CD8-positive, alpha-beta memory T cell (primary cell): ENCODE measurements at regions not wholly inside any gene's neighbourhood (a gene's known extent, or its start where the extent isn't known, plus 50 kb on each side); places are given as distances from the start of the nearest gene placed in this dataset.
"Not testable (repeated sequence)": the region's sequence is repeated elsewhere in the genome, so short reads cannot be mapped to it uniquely, and the experiment has no call there.

Experiments
- CTCF ChIA-PET: fragments of 350-600 bp; sonication (Branson Sonifier 250); formaldehyde crosslinking; loops from one replicate; lab custom pipeline; 2021; ENCODE audit warnings: antibody characterized with exemption; lab: Charles Lee
- POLR2A ChIA-PET: fragments of 350-600 bp; sonication (Branson Sonifier 250); formaldehyde crosslinking; loops from one replicate; lab custom pipeline; 2021; ENCODE audit warnings: antibody characterized with exemption; lab: Charles Lee
- DNase-seq, 5 donors: peaks; one replicate each; pipeline versions ENCODE4 v3.0.0 to v3.0.0-alpha.2; 2020 to 2022; ENCODE audit warnings: mixed read lengths in 1 of 5
- H3K27ac ChIP-seq: one replicate; pipeline ENCODE4 v1.7.0; 2013; ENCODE audit warnings: low read depth, mild to moderate bottlenecking, low read length, moderate library complexity
- H3K27me3 ChIP-seq: 2 replicates; pipeline ENCODE4 v1.7.0; 2013; ENCODE audit warnings: low read length, mild to moderate bottlenecking; ENCODE audit not compliant: insufficient read depth, poor library complexity, severe bottlenecking
- H3K36me3 ChIP-seq: 2 replicates; pipeline ENCODE4 v1.7.0; 2013; ENCODE audit warnings: mild to moderate bottlenecking, low read length, moderate library complexity; ENCODE audit not compliant: insufficient read depth
- H3K4me1 ChIP-seq: 2 replicates; pipeline ENCODE4 v1.7.0; 2013; ENCODE audit warnings: mild to moderate bottlenecking, low read length, moderate library complexity; ENCODE audit not compliant: insufficient read depth
- H3K4me3 ChIP-seq: 2 replicates; pipeline ENCODE4 v1.7.0; 2013; ENCODE audit warnings: mild to moderate bottlenecking, low read length
- H3K9me3 ChIP-seq: 2 replicates; pipeline ENCODE4 v1.7.0; 2013; ENCODE audit warnings: mild to moderate bottlenecking, low read length
- H3K27ac Mint-ChIP-seq, 8 donors: one replicate each; pipeline ENCODE4 v1.8.0; 2020 to 2021; ENCODE audit warnings: mixed read lengths in 8 of 8, mild to moderate bottlenecking in 6 of 8, inconsistent platforms in 3 of 8, moderate library complexity in 3 of 8
- H3K27me3 Mint-ChIP-seq, 2 donors: one replicate each; pipeline ENCODE4 v1.8.0; 2020 to 2021; ENCODE audit warnings: mixed read lengths in 2 of 2, mild to moderate bottlenecking in 1 of 2, moderate library complexity in 1 of 2
- H3K36me3 Mint-ChIP-seq, 3 donors: one replicate each; pipeline ENCODE4 v1.8.0; 2020 to 2021; ENCODE audit warnings: mixed read lengths in 3 of 3, inconsistent platforms in 1 of 3, mild to moderate bottlenecking in 1 of 3
- H3K4me1 Mint-ChIP-seq, 3 donors: one replicate each; pipeline ENCODE4 v1.8.0; 2020 to 2021; ENCODE audit warnings: mixed read lengths in 3 of 3, inconsistent platforms in 1 of 3, mild to moderate bottlenecking in 1 of 3
- H3K4me3 Mint-ChIP-seq, 7 donors: one replicate each; pipeline ENCODE4 v1.8.0; 2020 to 2021; ENCODE audit warnings: mixed read lengths in 7 of 7, mild to moderate bottlenecking in 6 of 7, moderate library complexity in 4 of 7, inconsistent platforms in 2 of 7
- H3K9me3 Mint-ChIP-seq, 5 donors: one replicate each; pipeline ENCODE4 v1.8.0; 2020 to 2022; ENCODE audit warnings: mixed read lengths in 5 of 5, mild to moderate bottlenecking in 3 of 5, moderate library complexity in 2 of 5, inconsistent platforms in 1 of 5

GRCh38 chr1:149841597-149842238 is 57.6 kb upstream of the BOLA1 start:
- H3K27ac Mint-ChIP-seq, H3K27ac ChIP-seq, CTCF ChIA-PET, H3K4me3 Mint-ChIP-seq, H3K27me3 ChIP-seq, H3K27me3 Mint-ChIP-seq, H3K9me3 Mint-ChIP-seq, H3K9me3 ChIP-seq, H3K4me3 ChIP-seq, DNase-seq, H3K36me3 ChIP-seq, POLR2A ChIA-PET: not testable (repeated sequence)
- H3K36me3 Mint-ChIP-seq, result peaks cover 0 to 24% (median 0%) of the 10 kb centered on the region in 3 donors
- peaks cover 22% of the 10 kb centered on the region for H3K4me1 ChIP-seq
- H3K4me1 Mint-ChIP-seq, result peaks cover 24 to 33% (median 30%) of the 10 kb centered on the region in 3 donors

GRCh38 chr1:149842458-149843064 is 56.8 kb upstream of the BOLA1 start:
- H3K27me3 ChIP-seq, H3K36me3 ChIP-seq, H3K9me3 Mint-ChIP-seq, CTCF ChIA-PET, H3K4me3 ChIP-seq, H3K9me3 ChIP-seq, H3K4me3 Mint-ChIP-seq, H3K27me3 Mint-ChIP-seq, DNase-seq, H3K27ac ChIP-seq, H3K27ac Mint-ChIP-seq: not testable (repeated sequence)
- peaks cover 30% of the 10 kb centered on the region for H3K4me1 ChIP-seq
- POLR2A ChIA-PET, result interaction anchor here (8.0 kb wide), 1 partner anchor 42 kb away, joined by 177 read pairs; a partner anchor contains a TSS
- peaks cover 32 to 42% (median 38%) of the 10 kb centered on the region in 3 donors for H3K4me1 Mint-ChIP-seq
- H3K36me3 Mint-ChIP-seq, result peaks cover 0 to 29% (median 3%) of the 10 kb centered on the region in 3 donors

DNA sequence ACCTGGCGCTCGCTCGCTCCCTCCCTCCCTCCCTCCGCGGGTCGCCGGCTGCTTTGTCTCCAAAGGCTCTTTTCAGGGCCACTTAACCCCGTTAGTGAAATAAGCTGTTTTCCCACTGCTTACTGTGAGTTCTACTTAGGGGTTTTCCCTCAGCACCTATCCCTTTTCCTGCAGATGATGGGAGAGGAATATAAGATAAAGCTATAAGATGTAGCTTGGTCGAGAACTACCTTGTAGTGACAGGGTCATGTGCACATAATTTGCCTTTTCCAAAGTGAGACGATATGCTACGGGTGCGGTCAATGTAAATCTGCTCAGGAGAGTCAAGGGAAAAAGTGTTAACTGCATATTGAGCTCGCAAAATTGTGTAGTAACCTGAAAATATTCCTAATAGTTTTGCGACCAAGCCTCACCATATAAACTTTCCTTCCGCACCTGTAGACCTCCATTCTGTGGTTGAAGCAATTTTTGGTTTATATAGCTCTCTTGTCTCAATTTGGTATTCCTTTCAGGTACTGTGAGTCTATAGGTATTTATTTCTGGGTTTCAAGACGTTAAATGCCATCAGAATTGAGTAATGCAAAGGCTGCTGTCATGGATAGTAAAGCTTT is 55.8 kb upstream of the BOLA1 start:
- Mint-ChIP-seq H3K27me3 (no peaks in the 10 kb centered on the region), H3K4me1 (peaks cover 39 to 51% (median 48%) of the 10 kb centered on the region in 3 donors), H3K4me3 (peak overlapping the region; percentile 88 to 97 (median 91)), H3K36me3 (peaks cover 0 to 32% (median 3%) of the 10 kb centered on the region in 3 donors), H3K27ac (peak overlapping the region; percentile 83 to 95 (median 88)), H3K9me3 (no peaks in the 10 kb centered on the region)
- no peaks in the 10 kb centered on the region for H3K9me3 ChIP-seq
- ChIA-PET CTCF (interaction anchor here (1.0 to 1.3 kb wide), 2 partner anchors 43 to 44 kb away, joined by 4 to 9 read pairs; a partner anchor contains a TSS), POLR2A (interaction anchor here (1.1 to 8.0 kb wide), 3 partner anchors 41 to 166 kb away, joined by 3 to 177 read pairs (median 4); a partner anchor contains a TSS)
- H3K27ac ChIP-seq, result peak overlapping the region; percentile 85
- H3K27me3 ChIP-seq, result no peaks in the 10 kb centered on the region
- H3K4me3 ChIP-seq, result peak overlapping the region; percentile 85
- no peaks in the 10 kb centered on the region for H3K36me3 ChIP-seq
- peaks cover 39% of the 10 kb centered on the region for H3K4me1 ChIP-seq
- peak in 1 of 5 donors; percentile 22 for DNase-seq

DNA sequence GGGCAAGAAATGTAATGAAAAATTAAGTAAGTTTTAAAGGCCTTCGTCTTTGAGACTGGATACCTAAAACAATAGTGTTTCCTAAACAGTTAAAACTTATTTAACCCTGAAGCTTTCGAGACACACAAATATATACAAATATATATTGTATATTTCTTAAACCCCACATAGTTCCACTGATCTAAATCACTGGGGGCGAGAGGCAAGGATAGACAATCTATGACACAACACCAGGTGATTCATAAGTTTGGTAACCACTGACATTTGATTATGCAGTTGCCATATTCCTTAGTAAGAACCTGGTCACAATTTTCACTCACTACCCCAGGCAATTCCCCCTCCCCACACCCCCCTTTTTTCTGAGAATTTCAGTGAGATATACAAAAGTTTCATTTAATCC is 55.3 kb upstream of the BOLA1 start:
- H3K36me3 ChIP-seq, result no peaks in the 10 kb centered on the region
- H3K27me3 ChIP-seq, result no peaks in the 10 kb centered on the region
- H3K36me3 Mint-ChIP-seq, result peaks cover 0 to 32% (median 3%) of the 10 kb centered on the region in 3 donors
- no peaks in the 10 kb centered on the region for H3K9me3 ChIP-seq
- peak overlapping the region; percentile 88 to 97 (median 91) for H3K4me3 Mint-ChIP-seq
- H3K27ac ChIP-seq, result peak overlapping the region; percentile 85
- peak in 2 of 5 donors; percentile 3 to 45 for DNase-seq
- H3K27me3 Mint-ChIP-seq, result no peaks in the 10 kb centered on the region
- POLR2A ChIA-PET, result interaction anchor here (1.1 to 8.0 kb wide), 3 partner anchors 41 to 165 kb away, joined by 3 to 177 read pairs (median 4); a partner anchor contains a TSS
- CTCF ChIA-PET, result interaction anchor here (1.0 to 1.3 kb wide), 2 partner anchors 42 to 44 kb away, joined by 4 to 9 read pairs; a partner anchor contains a TSS
- no peaks in the 10 kb centered on the region for H3K9me3 Mint-ChIP-seq
- H3K27ac Mint-ChIP-seq, result peak overlapping the region; percentile 83 to 95 (median 88)
- peak overlapping the region; percentile 85 for H3K4me3 ChIP-seq
- H3K4me1 ChIP-seq, result peaks cover 44% of the 10 kb centered on the region
- peaks cover 45 to 57% (median 54%) of the 10 kb centered on the region in 3 donors for H3K4me1 Mint-ChIP-seq

DNA sequence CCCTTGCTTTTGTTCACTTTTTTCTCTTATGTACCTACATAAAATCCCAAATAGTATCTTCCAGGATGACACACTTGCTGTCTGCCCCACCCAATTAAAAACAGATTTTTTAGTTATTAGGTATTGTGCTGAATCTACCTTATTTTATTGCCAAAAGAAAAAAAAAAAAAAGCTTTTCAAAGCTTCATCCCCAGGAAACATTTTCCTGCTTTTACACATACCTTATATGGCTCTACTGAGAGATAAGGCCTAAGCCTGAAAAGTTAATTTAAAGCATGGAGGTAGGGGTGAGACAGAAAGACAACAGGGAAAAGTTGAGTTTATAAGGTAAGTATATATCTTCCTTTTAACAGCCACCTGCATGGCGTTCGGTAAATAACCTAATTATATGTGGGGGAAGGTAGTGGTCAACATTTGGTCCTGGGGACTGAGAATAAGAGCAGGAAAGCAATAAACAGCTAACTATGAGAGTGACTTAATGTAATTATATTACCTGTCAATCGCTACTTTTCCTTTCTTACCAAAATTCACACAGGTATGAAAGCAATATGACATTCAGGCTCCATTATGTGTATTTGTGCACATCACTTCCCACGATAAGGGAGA is 54.6 kb upstream of the BOLA1 start:
- ChIA-PET CTCF (interaction anchor here (1.3 kb wide), 1 partner anchor 42 kb away, joined by 5 read pairs; a partner anchor contains a TSS), POLR2A (interaction anchor here (0.5 to 8.0 kb wide), 2 partner anchors 40 to 193 kb away, joined by 3 to 177 read pairs; a partner anchor contains a TSS)
- no peak for DNase-seq

DNA sequence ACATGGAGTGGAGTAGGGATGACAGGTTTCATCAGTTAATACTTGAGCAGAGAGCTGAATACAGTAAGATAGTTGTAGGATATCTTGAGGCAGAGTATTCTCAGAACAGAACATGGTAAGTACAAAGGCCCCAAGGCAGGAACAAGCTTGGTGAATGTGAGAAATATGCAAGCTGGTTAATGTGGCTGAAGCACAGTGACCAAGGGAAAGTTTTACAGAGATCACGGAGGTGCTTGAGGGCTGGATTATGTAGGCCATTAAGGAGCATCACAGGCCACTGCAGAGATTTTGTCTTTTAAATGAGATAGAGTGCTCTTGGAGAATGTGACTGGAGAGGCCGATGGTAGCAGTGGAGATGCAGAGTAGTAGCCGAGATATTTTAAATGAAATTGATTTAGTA is 54.0 kb upstream of the BOLA1 start:
- H3K9me3 ChIP-seq, result no peaks in the 10 kb centered on the region
- peak overlapping the region; percentile 51 to 92 (median 82) for H3K27ac Mint-ChIP-seq
- H3K27ac ChIP-seq, result peak overlapping the region; percentile 85
- CTCF ChIA-PET, result interaction anchor here (1.3 kb wide), 1 partner anchor 41 kb away, joined by 5 read pairs; a partner anchor contains a TSS
- no peaks in the 10 kb centered on the region for H3K27me3 Mint-ChIP-seq
- H3K4me1 Mint-ChIP-seq, result peaks cover 54 to 67% (median 62%) of the 10 kb centered on the region in 3 donors
- DNase-seq, result peak in 1 of 5 donors; percentile 4
- POLR2A ChIA-PET, result interaction anchor here (8.0 kb wide), 1 partner anchor 39 kb away, joined by 177 read pairs; a partner anchor contains a TSS
- no peaks in the 10 kb centered on the region for H3K9me3 Mint-ChIP-seq
- no peaks in the 10 kb centered on the region for H3K36me3 ChIP-seq
- H3K4me3 ChIP-seq, result peak overlapping the region; percentile 18
- no peaks in the 10 kb centered on the region for H3K27me3 ChIP-seq
- peak overlapping the region; percentile 71 to 97 (median 91) for H3K4me3 Mint-ChIP-seq
- peaks cover 0 to 37% (median 3%) of the 10 kb centered on the region in 3 donors for H3K36me3 Mint-ChIP-seq
- H3K4me1 ChIP-seq, result peaks cover 51% of the 10 kb centered on the region

More for the DNA sequence above, 54.6 kb upstream of the BOLA1 start:
- Mint-ChIP-seq H3K27ac (peak overlapping the region; percentile 51 to 92 (median 82)), H3K4me1 (peaks cover 51 to 64% (median 60%) of the 10 kb centered on the region in 3 donors), H3K9me3 (no peaks in the 10 kb centered on the region), H3K27me3 (no peaks in the 10 kb centered on the region), H3K4me3 (peak overlapping the region; percentile 71 to 97 (median 91)), H3K36me3 (peaks cover 0 to 33% (median 3%) of the 10 kb centered on the region in 3 donors)
- H3K4me1 ChIP-seq, result peaks cover 51% of the 10 kb centered on the region
- no peaks in the 10 kb centered on the region for H3K36me3 ChIP-seq
- no peaks in the 10 kb centered on the region for H3K9me3 ChIP-seq
- H3K4me3 ChIP-seq, result peak overlapping the region; percentile 40
- no peaks in the 10 kb centered on the region for H3K27me3 ChIP-seq
- H3K27ac ChIP-seq, result peak overlapping the region; percentile 85

- no peak overlapping the region for H3K27ac ChIP-seq
- POLR2A ChIA-PET, result interaction anchor here (8.0 kb wide), 1 partner anchor 39 kb away, joined by 177 read pairs; a partner anchor contains a TSS
Measured at GRCh38 chr1:149846042-149846441, 53.3 kb upstream of the BOLA1 start.

More at GRCh38 chr1:149846042-149846441, 53.3 kb upstream of the BOLA1 start:
- CTCF ChIA-PET, result no interaction called here
- peak overlapping the region in 7 of 8 donors; percentile 51 to 88 (median 80) for H3K27ac Mint-ChIP-seq
- H3K36me3 Mint-ChIP-seq, result peaks cover 0 to 37% (median 3%) of the 10 kb centered on the region in 3 donors
- no peak for DNase-seq
- peaks cover 54 to 67% (median 62%) of the 10 kb centered on the region in 3 donors for H3K4me1 Mint-ChIP-seq
- H3K9me3 Mint-ChIP-seq, result no peaks in the 10 kb centered on the region
- peak overlapping the region; percentile 71 to 97 (median 91) for H3K4me3 Mint-ChIP-seq
- H3K4me3 ChIP-seq, result peak overlapping the region; percentile 18
- H3K4me1 ChIP-seq, result peaks cover 51% of the 10 kb centered on the region
- no peaks in the 10 kb centered on the region for H3K9me3 ChIP-seq
- H3K27me3 ChIP-seq, result no peaks in the 10 kb centered on the region
- H3K36me3 ChIP-seq, result no peaks in the 10 kb centered on the region
- no peaks in the 10 kb centered on the region for H3K27me3 Mint-ChIP-seq
